ENCODE measurements at regions not wholly inside any gene's neighbourhood (a gene's known extent, or its start where the extent isn't known, plus 50 kb on each side); places are given as distances from the start of the nearest gene placed in this dataset.

- intact Hi-C loops (cut with micrococcal nuclease; ENCODE audit: unreplicated experiment): no loop called here
- no peak overlapping the region for H3K27ac ChIP-seq (ENCODE audit: low read depth, low read length, poor library complexity, severe bottlenecking)
- no peaks in the 10 kb centered on the region for H3K9me2 ChIP-seq (ENCODE audit: insufficient read depth, low read length)
- no peaks in the 10 kb centered on the region for H3K79me2 ChIP-seq (ENCODE audit: insufficient read depth, low read depth, low read length)
- H2AFZ ChIP-seq (ENCODE audit: low read length): no peak overlapping the region
- DNase-seq (ENCODE audit: low spot score): no peak
- CTCF ChIA-PET (ENCODE audit: unreplicated experiment): no interaction called here
- TF ChIP-seq EZH2phosphoT487 (IDR thresholded peaks at IDR 0.05; ENCODE audit: borderline replicate concordance, low read depth, low read length) (no peak), CTCF (conservative IDR thresholded peaks at IDR 0.05; ENCODE audit: low read length) (no peak)
- H3K4me2 ChIP-seq (ENCODE audit: low read length): no peak overlapping the region
- H3K36me3 ChIP-seq (ENCODE audit: insufficient read depth, low read length): no peaks in the 10 kb centered on the region
- no peaks in the 10 kb centered on the region for H3K4me1 ChIP-seq (ENCODE audit: insufficient read depth, low read length, poor library complexity, severe bottlenecking)
- no peaks in the 10 kb centered on the region for H3K9me3 ChIP-seq (ENCODE audit: low read length)
- POLR2A ChIA-PET: no interaction called here
- BruUV-seq (replicated peaks): no TSS peak
- no peak overlapping the region for H3K4me3 ChIP-seq (ENCODE audit: low read depth, low read length, poor library complexity, severe bottlenecking)
- H4K20me1 ChIP-seq (ENCODE audit: insufficient read depth, low read length): no peaks in the 10 kb centered on the region
These were observed 184.4 kb upstream of the CCND2 start for GRCh38 chr12:4089121-4089606.

- ChIA-PET CTCF (ENCODE audit: unreplicated experiment) (no interaction called here), POLR2A (interaction anchor here (0.7 kb wide), 1 partner anchor 51 kb away, joined by 4 read pairs; no protein-coding TSS in a partner anchor)
- Histone ChIP-seq H3K27ac (ENCODE audit: low read depth, low read length, poor library complexity, severe bottlenecking) (no peak overlapping the region), H3K9me2 (ENCODE audit: insufficient read depth, low read length) (no peaks in the 10 kb centered on the region), H3K9me3 (ENCODE audit: low read length) (no peaks in the 10 kb centered on the region), H3K4me3 (ENCODE audit: low read depth, low read length, poor library complexity, severe bottlenecking) (no peak overlapping the region), H3K36me3 (ENCODE audit: insufficient read depth, low read length) (no peaks in the 10 kb centered on the region), H3K79me2 (ENCODE audit: insufficient read depth, low read depth, low read length) (no peaks in the 10 kb centered on the region), H3K4me2 (ENCODE audit: low read length) (no peak overlapping the region), H4K20me1 (ENCODE audit: insufficient read depth, low read length) (no peaks in the 10 kb centered on the region), H2AFZ (ENCODE audit: low read length) (no peak overlapping the region), H3K4me1 (ENCODE audit: insufficient read depth, low read length, poor library complexity, severe bottlenecking) (no peaks in the 10 kb centered on the region)
- TF ChIP-seq EZH2phosphoT487 (IDR thresholded peaks at IDR 0.05; ENCODE audit: borderline replicate concordance, low read depth, low read length) (no peak), CTCF (conservative IDR thresholded peaks at IDR 0.05; ENCODE audit: low read length) (no peak)
- DNase-seq (ENCODE audit: low spot score): no peak
- intact Hi-C loops (cut with micrococcal nuclease; ENCODE audit: unreplicated experiment): no loop called here
- no TSS peak for BruUV-seq (replicated peaks)
These were observed 185.1 kb upstream of the CCND2 start for GRCh38 chr12:4088451-4088850.

- Histone ChIP-seq H3K9me3 (ENCODE audit: low read length) (no peaks in the 10 kb centered on the region), H3K36me3 (ENCODE audit: insufficient read depth, low read length) (no peaks in the 10 kb centered on the region), H2AFZ (ENCODE audit: low read length) (no peak overlapping the region), H3K4me1 (ENCODE audit: insufficient read depth, low read length, poor library complexity, severe bottlenecking) (no peaks in the 10 kb centered on the region), H3K79me2 (ENCODE audit: insufficient read depth, low read depth, low read length) (no peaks in the 10 kb centered on the region), H4K20me1 (ENCODE audit: insufficient read depth, low read length) (no peaks in the 10 kb centered on the region), H3K9me2 (ENCODE audit: insufficient read depth, low read length) (no peaks in the 10 kb centered on the region), H3K27ac (ENCODE audit: low read depth, low read length, poor library complexity, severe bottlenecking) (no peak overlapping the region), H3K4me2 (ENCODE audit: low read length) (no peak overlapping the region), H3K4me3 (ENCODE audit: low read depth, low read length, poor library complexity, severe bottlenecking) (no peak overlapping the region)
- TF ChIP-seq EZH2phosphoT487 (IDR thresholded peaks at IDR 0.05; ENCODE audit: borderline replicate concordance, low read depth, low read length): no peak
- TF ChIP-seq CTCF (conservative IDR thresholded peaks at IDR 0.05; ENCODE audit: low read length): no peak
- ChIA-PET POLR2A (no interaction called here), CTCF (ENCODE audit: unreplicated experiment) (no interaction called here)
- intact Hi-C loops (cut with micrococcal nuclease; ENCODE audit: unreplicated experiment): no loop called here
- BruUV-seq (replicated peaks): no TSS peak
- DNase-seq (ENCODE audit: low spot score): no peak
These were observed 187.1 kb upstream of the CCND2 start for GRCh38 chr12:4086481-4086880.
